ENCODE measurements at regions not wholly inside any gene's neighbourhood (a gene's known extent, or its start where the extent isn't known, plus 50 kb on each side); places are given as distances from the start of the nearest gene placed in this dataset.
A peak's percentile ranks its signal among the peaks of the same experiment; 100 is the strongest.

DNA sequence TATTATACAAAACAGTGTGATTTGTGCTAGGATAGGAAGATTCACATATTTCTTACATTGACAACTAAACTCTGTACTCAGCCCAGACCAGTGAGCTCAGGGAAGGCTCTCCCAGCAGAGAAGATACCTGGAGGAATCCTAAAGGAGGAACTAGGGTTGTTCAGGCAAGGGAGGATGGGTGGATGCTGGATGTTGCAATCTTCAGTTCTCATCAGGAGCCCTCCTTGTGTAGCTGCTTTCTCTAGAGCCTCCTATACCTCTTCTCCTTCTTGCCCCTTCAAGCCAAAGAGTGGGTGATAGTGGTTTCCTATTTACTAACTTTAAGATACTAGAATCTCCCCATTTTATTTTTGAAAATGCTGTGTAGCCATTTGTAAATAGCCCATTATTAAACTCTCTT is 117.3 kb downstream of the NKX6-1 start:
- H3K27ac ChIP-seq (ENCODE audit: low read depth) = no peak overlapping the region
- no peak for DNase-seq (ENCODE audit: low spot score)
- ATAC-seq = no peak
- Mint-ChIP-seq H3K36me3 (ENCODE audit: low read depth) (no peaks in the 10 kb centered on the region), H3K4me1 (peaks cover 63% of the 10 kb centered on the region), H3K27ac (no peak overlapping the region), H3K27me3 (ENCODE audit: insufficient read depth, low read depth, poor library complexity) (peaks cover 42% of the 10 kb centered on the region), H3K4me3 (no peak overlapping the region), H3K9me3 (no peaks in the 10 kb centered on the region)
- no peak overlapping the region for H3K4me2 ChIP-seq
- no peak for TF ChIP-seq ZNF462 (CRISPR knock-in tag; IDR thresholded peaks at IDR 0.05)
- no peaks in the 10 kb centered on the region for H3K36me3 ChIP-seq (ENCODE audit: insufficient read depth)
- H4K20me1 ChIP-seq (replicated peaks; ENCODE audit: insufficient read depth) = no peaks in the 10 kb centered on the region
- no peaks in the 10 kb centered on the region for H3K79me2 ChIP-seq (replicated peaks; ENCODE audit: insufficient read depth)
- no peak overlapping the region for H2AFZ ChIP-seq
- no peaks in the 10 kb centered on the region for H3F3A ChIP-seq (replicated peaks; ENCODE audit: low read depth)
- no peak overlapping the region for H3K4me3 ChIP-seq
- H3K9me2 ChIP-seq (ENCODE audit: insufficient read depth) = no peaks in the 10 kb centered on the region
- H3K4me1 ChIP-seq (ENCODE audit: insufficient read depth) = peaks cover 69% of the 10 kb centered on the region
- H3K27me3 ChIP-seq (ENCODE audit: insufficient read depth) = peaks cover 59% of the 10 kb centered on the region

DNA sequence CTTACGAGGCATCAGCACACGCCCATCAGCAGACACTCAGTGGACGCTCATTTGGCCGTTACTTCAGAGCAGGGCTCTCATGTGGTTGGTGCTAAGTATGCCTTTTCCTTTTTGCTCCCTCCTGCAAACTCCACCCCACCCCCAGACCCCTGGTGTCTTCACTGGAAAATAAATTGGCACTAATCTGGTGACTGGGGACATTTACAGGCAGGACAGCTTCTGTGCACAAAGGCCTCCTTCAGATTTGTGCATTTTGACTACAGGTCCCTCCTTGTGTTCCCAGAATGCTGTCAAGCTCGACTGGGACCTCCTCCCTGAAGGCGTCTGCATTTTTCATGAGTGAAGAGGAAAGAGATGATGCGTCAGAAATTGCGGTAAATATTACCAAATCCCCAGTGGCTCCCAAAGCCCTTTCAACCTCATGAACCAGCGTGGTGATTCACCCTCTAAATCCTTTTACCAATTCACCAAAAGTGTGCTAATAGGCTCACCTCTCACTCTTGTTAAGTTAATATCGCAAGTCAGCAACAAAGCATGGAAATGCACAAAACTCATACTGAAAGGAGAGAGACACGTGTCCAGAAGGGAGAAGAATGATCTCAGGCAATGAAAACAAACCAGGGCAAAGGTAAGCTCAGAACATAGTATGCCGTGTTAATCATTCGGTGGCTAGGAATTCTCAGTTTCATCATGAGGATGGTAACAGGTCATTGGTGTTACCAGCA is 119.0 kb downstream of the NKX6-1 start:
- peak; percentile 41 for ATAC-seq
- H3K36me3 Mint-ChIP-seq (ENCODE audit: low read depth) = no peaks in the 10 kb centered on the region
- peak overlapping the region; percentile 16 for H3K4me2 ChIP-seq
- peak overlapping the region; percentile 21; the same call in 2 of the 3 replicates for H3K4me3 Mint-ChIP-seq
- H3K9me3 Mint-ChIP-seq = no peaks in the 10 kb centered on the region
- peaks cover 71% of the 10 kb centered on the region for H3K27me3 ChIP-seq (ENCODE audit: insufficient read depth)
- no peaks in the 10 kb centered on the region for H4K20me1 ChIP-seq (replicated peaks; ENCODE audit: insufficient read depth)
- no peak overlapping the region for H2AFZ ChIP-seq
- no peaks in the 10 kb centered on the region for H3K9me2 ChIP-seq (ENCODE audit: insufficient read depth)
- no peaks in the 10 kb centered on the region for H3F3A ChIP-seq (replicated peaks; ENCODE audit: low read depth)
- peaks cover 38% of the 10 kb centered on the region for H3K27me3 Mint-ChIP-seq (ENCODE audit: insufficient read depth, low read depth, poor library complexity)
- no peak overlapping the region for H3K27ac ChIP-seq (ENCODE audit: low read depth)
- H3K27ac Mint-ChIP-seq = no peak overlapping the region
- no peaks in the 10 kb centered on the region for H3K79me2 ChIP-seq (replicated peaks; ENCODE audit: insufficient read depth)
- H3K4me1 Mint-ChIP-seq = peaks cover 49% of the 10 kb centered on the region
- peaks cover 58% of the 10 kb centered on the region for H3K4me1 ChIP-seq (ENCODE audit: insufficient read depth)
- no peaks in the 10 kb centered on the region for H3K36me3 ChIP-seq (ENCODE audit: insufficient read depth)
- no peak for TF ChIP-seq ZNF462 (CRISPR knock-in tag; IDR thresholded peaks at IDR 0.05)
- TF ChIP-seq, protein P1, sequence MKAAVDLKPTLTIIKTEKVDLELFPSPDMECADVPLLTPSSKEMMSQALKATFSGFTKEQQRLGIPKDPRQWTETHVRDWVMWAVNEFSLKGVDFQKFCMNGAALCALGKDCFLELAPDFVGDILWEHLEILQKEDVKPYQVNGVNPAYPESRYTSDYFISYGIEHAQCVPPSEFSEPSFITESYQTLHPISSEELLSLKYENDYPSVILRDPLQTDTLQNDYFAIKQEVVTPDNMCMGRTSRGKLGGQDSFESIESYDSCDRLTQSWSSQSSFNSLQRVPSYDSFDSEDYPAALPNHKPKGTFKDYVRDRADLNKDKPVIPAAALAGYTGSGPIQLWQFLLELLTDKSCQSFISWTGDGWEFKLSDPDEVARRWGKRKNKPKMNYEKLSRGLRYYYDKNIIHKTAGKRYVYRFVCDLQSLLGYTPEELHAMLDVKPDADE (IDR thresholded peaks at IDR 0.05) = no peak
- TF ChIP-seq NANOG (IDR thresholded peaks at IDR 0.05; ENCODE audit: borderline replicate concordance) = no peak
- no peak for TF ChIP-seq ZNF331 (CRISPR knock-in tag; IDR thresholded peaks at IDR 0.05; ENCODE audit: low read depth)
- peak; percentile 24 for DNase-seq (ENCODE audit: low spot score)
- peak overlapping the region; percentile 39; the same call in 1 of the 2 replicates for H3K4me3 ChIP-seq

All from GM23338 (cell line).